AG20443 (cell line): ENCODE measurements at regions not wholly inside any gene's neighbourhood (a gene's known extent, or its start where the extent isn't known, plus 50 kb on each side); places are given as distances from the start of the nearest gene placed in this dataset.

Source experiments
- DNase-seq: peaks from one replicate; pipeline ENCODE4 v3.0.0; 2012; ENCODE audit warnings: low spot score, mixed read lengths

- no peak for DNase-seq
Measured at GRCh38 chr12:127297327-127297726, 969.6 kb upstream of the TMEM132C start.

GRCh38 chr12:127300075-127300474 is 966.9 kb upstream of the TMEM132C start:
- DNase-seq, result no peak

DNA sequence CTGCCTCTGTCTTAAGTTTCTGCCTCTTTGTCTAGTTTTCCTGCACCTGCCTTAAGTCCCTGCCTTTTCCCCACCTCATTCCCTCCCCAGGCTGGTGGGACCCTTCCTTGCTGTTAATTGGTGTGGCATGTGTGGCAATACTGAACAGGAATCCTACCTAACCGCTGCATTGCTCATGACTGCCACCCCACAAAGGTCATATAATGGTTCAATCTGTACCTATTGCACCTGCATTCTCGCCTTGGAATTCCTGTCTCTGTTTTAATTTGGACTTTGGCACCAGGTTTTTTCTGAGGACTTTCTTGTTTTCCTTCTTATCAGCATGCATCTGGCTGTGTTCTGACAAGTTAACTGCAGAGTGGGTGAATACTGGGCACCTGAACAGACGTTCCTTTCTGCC is 966.2 kb upstream of the TMEM132C start:
- DNase-seq, result no peak

DNA sequence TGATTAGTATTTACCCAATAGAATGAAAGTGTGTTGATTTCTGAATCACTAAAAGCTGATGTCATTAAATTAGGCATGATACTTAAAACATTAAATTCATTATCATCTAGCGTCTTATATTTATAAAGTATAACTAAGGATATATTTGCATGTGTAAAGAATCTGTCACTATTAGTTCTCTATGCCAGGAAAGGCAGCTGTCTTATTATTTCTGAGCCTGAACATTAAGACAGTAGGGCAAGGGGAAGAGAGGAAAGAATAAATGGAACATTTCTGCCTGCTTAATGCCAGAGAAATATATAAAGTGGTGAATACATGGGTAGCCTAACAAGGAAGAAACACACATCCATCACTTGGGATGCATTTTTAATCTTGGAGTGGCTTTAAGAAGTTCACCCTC is 965.1 kb upstream of the TMEM132C start:
- DNase-seq, result no peak

- no peak for DNase-seq
Measured at GRCh38 chr12:127304751-127305725, 961.9 kb upstream of the TMEM132C start.

- peak; percentile 17 for DNase-seq
Measured at GRCh38 chr12:127306604-127307215, 960.3 kb upstream of the TMEM132C start.

GRCh38 chr12:127307528-127307927 is 959.4 kb upstream of the TMEM132C start:
- DNase-seq, result no peak

DNA sequence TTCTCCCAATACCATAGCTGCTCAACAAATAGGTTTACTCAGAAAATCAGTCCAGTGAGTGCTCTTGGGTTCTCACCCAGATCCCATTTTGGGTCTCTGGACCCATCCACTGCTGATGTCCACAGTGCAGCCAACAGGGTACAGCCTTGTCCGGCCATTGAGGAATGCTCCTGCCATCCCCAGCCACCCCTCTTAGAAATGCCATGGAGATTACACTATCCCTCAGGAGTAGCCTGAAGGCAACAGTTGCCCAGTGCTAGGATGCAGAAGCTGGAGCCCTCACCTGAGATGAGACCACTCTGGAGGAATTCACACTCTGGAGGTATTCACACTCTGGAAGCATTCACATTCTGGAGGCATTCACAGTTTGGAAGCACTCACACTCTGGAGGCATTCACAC is 958.8 kb upstream of the TMEM132C start:
- no peak for DNase-seq

DNA sequence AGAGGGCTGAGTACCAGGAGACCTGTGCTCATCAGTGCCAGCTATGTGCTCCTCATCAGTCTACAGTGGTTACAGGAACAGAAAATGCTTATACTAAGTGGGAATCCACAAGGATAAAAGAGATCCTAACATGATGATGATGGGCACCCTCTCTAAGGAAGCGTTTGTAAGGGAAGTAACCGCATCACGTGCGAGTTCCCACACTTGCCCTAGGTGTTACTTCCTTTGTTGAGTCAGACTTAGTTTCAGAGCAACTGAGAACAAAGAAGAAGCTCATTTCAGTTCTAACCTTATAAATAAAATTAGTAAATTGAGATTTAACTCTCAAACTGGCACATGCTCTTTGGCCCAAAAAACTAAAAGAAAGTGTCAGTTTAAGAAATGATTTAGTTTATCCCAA is 956.4 kb upstream of the TMEM132C start:
- no peak for DNase-seq

DNA sequence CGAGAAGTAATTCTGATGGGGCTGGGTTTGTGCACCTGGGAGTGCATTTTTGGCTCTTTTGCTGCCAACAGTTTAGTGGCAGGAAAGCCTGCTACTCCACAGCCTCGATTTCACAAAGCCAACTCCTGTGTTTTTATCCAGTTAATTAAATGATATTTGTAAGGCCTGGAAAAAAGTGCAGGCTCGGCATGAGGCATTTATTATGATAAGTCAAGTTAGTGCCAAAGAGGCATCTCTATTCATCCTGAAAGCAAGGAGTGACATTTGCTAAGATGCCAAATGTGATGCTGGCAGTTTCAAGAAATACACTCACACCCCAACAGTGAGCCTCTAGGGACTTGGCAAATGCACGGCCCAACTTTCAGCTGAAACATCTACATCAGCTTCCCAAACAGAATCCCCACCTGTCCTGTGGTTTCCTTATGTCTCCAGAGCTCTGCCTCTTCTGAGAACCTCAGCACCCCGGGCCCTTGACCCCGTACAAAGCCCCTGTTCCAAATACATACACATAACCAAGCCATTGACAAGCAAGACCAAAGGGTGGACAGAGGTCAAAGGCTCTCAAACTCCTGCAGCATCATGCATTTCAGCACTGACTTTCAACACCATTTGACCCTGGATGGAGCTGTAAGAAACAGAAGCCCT is 955.1 kb upstream of the TMEM132C start:
- DNase-seq, result no peak

DNA sequence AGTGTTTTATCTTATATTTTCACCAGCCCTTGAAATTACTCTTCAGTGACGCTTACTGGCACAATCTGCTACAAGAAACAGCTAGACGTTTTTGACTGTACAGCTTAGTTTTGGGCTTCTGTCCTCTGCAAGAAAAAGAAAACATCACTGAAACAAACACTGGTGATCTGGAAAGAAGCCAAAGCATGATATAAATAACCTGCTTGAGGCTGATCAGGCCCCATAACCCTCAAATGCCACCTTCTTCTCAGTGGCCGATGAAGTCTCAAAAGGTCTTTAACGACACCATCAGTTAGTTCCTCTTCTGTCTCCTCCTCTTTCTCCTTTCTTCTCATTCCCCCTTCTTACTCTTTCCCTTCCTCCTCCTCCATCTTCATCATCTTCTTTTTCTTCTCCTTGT is 942.3 kb upstream of the TMEM132C start:
- no peak for DNase-seq

GRCh38 chr12:127327986-127328385 is 939.0 kb upstream of the TMEM132C start:
- DNase-seq, result no peak

GRCh38 chr12:127328867-127329266 is 938.1 kb upstream of the TMEM132C start:
- no peak for DNase-seq

- DNase-seq, result no peak
Measured at GRCh38 chr12:127334365-127334764, 932.6 kb upstream of the TMEM132C start.

- DNase-seq, result no peak
Measured at GRCh38 chr12:127334912-127335644, 931.9 kb upstream of the TMEM132C start.

DNA sequence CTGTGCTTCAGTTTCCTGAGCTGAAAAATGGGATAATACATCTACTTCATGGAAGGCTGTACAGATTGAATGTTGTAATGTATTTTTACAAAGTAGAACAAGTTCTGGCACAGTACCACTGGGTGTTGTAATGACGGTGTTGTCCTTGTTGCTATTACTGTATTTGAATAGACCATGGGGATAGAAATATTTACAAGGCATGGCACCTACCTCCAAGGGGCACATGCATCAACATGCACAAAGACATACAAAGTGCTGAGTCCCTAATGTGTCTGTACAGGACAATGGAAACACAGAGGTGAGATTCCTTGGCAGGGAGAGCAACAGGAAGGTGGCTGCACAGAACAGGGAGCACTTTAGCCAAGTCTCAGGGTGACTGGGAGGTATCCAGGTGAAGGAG is 930.6 kb upstream of the TMEM132C start:
- no peak for DNase-seq

GRCh38 chr12:127339065-127339464 is 927.9 kb upstream of the TMEM132C start:
- DNase-seq, result no peak

GRCh38 chr12:127340381-127340780 is 926.6 kb upstream of the TMEM132C start:
- DNase-seq, result no peak

DNA sequence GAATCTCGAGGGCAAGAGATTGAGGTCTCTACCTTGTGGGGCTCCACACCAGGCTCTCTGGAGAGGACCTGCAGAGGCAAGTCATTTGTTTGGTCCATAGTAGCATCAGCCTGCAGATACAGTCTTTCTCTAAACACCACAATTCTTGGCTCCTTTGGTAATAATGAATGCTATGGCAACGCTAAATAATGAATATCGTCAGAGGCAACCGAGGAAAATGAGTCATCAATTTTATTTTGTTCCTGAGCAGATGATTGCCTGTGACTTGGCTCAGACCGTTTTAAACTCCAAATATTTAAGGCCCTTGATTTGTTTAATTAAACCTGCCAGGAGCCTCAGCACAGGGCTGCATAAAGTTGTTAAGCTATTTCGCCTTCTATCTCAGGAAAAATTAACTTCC is 924.1 kb upstream of the TMEM132C start:
- DNase-seq, result no peak

DNA sequence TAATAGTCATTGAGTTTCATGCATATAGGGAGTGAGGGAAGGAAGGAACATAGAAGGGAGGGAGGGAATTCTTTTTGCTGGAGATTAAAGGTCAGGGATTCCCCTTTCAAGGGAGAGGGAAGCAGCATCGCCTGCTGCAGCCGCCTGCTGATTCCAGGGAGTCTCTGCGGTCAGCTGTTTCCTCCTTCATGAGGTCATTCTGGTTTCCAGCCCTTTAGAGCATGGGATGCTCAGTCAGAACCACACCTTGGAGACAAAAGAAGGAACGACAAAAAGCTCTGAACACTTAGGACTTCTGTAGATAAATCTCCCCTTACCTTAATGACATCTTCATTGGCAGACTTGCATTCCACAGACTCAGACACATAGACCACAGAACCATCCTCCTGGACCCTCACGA is 923.0 kb upstream of the TMEM132C start:
- DNase-seq, result no peak

- DNase-seq, result no peak
Measured at GRCh38 chr12:127351481-127352010, 915.4 kb upstream of the TMEM132C start.
